ENCODE measurements at regions not wholly inside any gene's neighbourhood (a gene's known extent, or its start where the extent isn't known, plus 50 kb on each side); places are given as distances from the start of the nearest gene placed in this dataset.

GRCh38 chr6:122548820-122549219 lies 61.4 kb upstream of the PKIB start:
- TF ChIP-seq CTCF (IDR thresholded peaks at IDR 0.05 in 4 of 5, conservative IDR thresholded peaks at IDR 0.05 in 1 of 5) (no peak), POLR2A (IDR thresholded peaks at IDR 0.05) (no peak)

Measured in gastrocnemius medialis (tissue), 4 donors.